H1 (cell line): ENCODE measurements at regions not wholly inside any gene's neighbourhood (a gene's known extent, or its start where the extent isn't known, plus 50 kb on each side); places are given as distances from the start of the nearest gene placed in this dataset.

ENCODE experiments used
- CEBPB ChIP-seq: IDR thresholded peaks from 2 replicates; pipeline ENCODE4 v1.6.1; 2012; ENCODE audit warnings: low read depth, low read length
- CHD7 ChIP-seq: fragments of 300-600 bp; sonication (generic); IDR thresholded peaks from 2 replicates; pipeline ENCODE4 v1.7.1; 2012; ENCODE audit warnings: low read length, moderate library complexity, mild to moderate bottlenecking, inconsistent platforms; ENCODE audit not compliant: insufficient replicate concordance
- GABPA ChIP-seq: IDR thresholded peaks from 2 replicates; pipeline ENCODE4 v1.6.1; 2011; ENCODE audit warnings: mild to moderate bottlenecking, low read length, moderate library complexity, borderline replicate concordance; ENCODE audit not compliant: insufficient read depth
- PHF8 ChIP-seq: fragments of 200-600 bp; sonication (generic); conservative IDR thresholded peaks from 2 replicates; pipeline ENCODE4 v1.7.1; 2012; ENCODE audit warnings: low read depth, mild to moderate bottlenecking, inconsistent platforms, low read length, moderate library complexity
- POLR2A ChIP-seq, 2 experiments: IDR thresholded peaks; 1 replicate in 1 of 2; 2 replicates in 1 of 2; pipeline ENCODE4 v1.6.1; 2011; ENCODE audit warnings: low read depth in 2 of 2, low read length in 2 of 2, mild to moderate bottlenecking in 2 of 2; ENCODE audit errors: control extremely low read depth in 1 of 2
- POU5F1 ChIP-seq: IDR thresholded peaks from 2 replicates; pipeline ENCODE4 v1.6.1; 2011; ENCODE audit warnings: low read depth, mild to moderate bottlenecking, low read length, moderate library complexity
- RBBP5 ChIP-seq: IDR thresholded peaks from 2 replicates; pipeline ENCODE4 v1.7.1; 2012; ENCODE audit warnings: low read depth, mild to moderate bottlenecking, inconsistent platforms, low read length, moderate library complexity, borderline replicate concordance
- RFX5 ChIP-seq: IDR thresholded peaks from 2 replicates; pipeline ENCODE4 v1.6.1; 2011; ENCODE audit warnings: low read depth, low read length, improper control_type of control experiment, borderline replicate concordance
- TBP ChIP-seq: IDR thresholded peaks from 2 replicates; pipeline ENCODE4 v1.6.1; 2011; ENCODE audit warnings: low read depth, low read length, improper control_type of control experiment

GRCh38 chr14:104399432-104400155 lies 180.0 kb upstream of the C14orf180 start (continued):
- TF ChIP-seq CHD7 (no peak), POU5F1 (no peak), RFX5 (no peak), GABPA (no peak), POLR2A (IDR thresholded peaks at IDR 0.05; ENCODE audit: control extremely low read depth in 1 of 2, low read depth in 2 of 2, low read length in 2 of 2) (no peak), PHF8 (no peak), TBP (no peak), CEBPB (no peak), RBBP5 (no peak)
